HuH-7.5 (cell line): ENCODE measurements at regions not wholly inside any gene's neighbourhood (a gene's known extent, or its start where the extent isn't known, plus 50 kb on each side); places are given as distances from the start of the nearest gene placed in this dataset.
"Not testable (repeated sequence)": the region's sequence is repeated elsewhere in the genome, so short reads cannot be mapped to it uniquely, and the experiment has no call there.

Source experiments
- DNase-seq: peaks from one replicate; pipeline ENCODE4 v3.0.0; 2011; ENCODE audit warnings: low spot score

GRCh38 chr12:72162875-72163274 lies 109.3 kb upstream of the TRHDE start:
- no peak for DNase-seq

- DNase-seq: no peak
These were observed 103.3 kb upstream of the TRHDE start for GRCh38 chr12:72168851-72169250.

GRCh38 chr12:72173974-72174373 lies 98.2 kb upstream of the TRHDE start:
- DNase-seq: no peak

GRCh38 chr12:72178244-72178643 lies 93.9 kb upstream of the TRHDE start:
- no peak for DNase-seq

GRCh38 chr12:72178871-72179270 lies 93.3 kb upstream of the TRHDE start:
- DNase-seq: no peak

- no peak for DNase-seq
These were observed 92.3 kb upstream of the TRHDE start for GRCh38 chr12:72179841-72180240.

GRCh38 chr12:72184971-72185533 lies 87.1 kb upstream of the TRHDE start:
- not testable (repeated sequence) for DNase-seq

GRCh38 chr12:72189266-72189665 lies 82.9 kb upstream of the TRHDE start:
- DNase-seq: no peak

GRCh38 chr12:72191761-72192160 lies 80.4 kb upstream of the TRHDE start:
- no peak for DNase-seq

- DNase-seq: no peak
These were observed 74.4 kb upstream of the TRHDE start for GRCh38 chr12:72197790-72198189.

- no peak for DNase-seq
These were observed 70.7 kb upstream of the TRHDE start for GRCh38 chr12:72201457-72201856.

GRCh38 chr12:72203764-72204335 lies 68.3 kb upstream of the TRHDE start:
- DNase-seq: no peak

GRCh38 chr12:72207079-72207478 lies 65.1 kb upstream of the TRHDE start:
- no peak for DNase-seq

- DNase-seq: no peak
These were observed 64.4 kb upstream of the TRHDE start for GRCh38 chr12:72207486-72208409.

- no peak for DNase-seq
These were observed 63.1 kb upstream of the TRHDE start for GRCh38 chr12:72209086-72209485.

- DNase-seq: no peak
These were observed 58.0 kb upstream of the TRHDE start for GRCh38 chr12:72214163-72214562.

- DNase-seq: not testable (repeated sequence)
These were observed 56.9 kb upstream of the TRHDE start for GRCh38 chr12:72215287-72215686.

- DNase-seq: no peak
These were observed 52.2 kb upstream of the TRHDE start for GRCh38 chr12:72219937-72220336.
